ENCODE measurements at regions not wholly inside any gene's neighbourhood (a gene's known extent, or its start where the extent isn't known, plus 50 kb on each side); places are given as distances from the start of the nearest gene placed in this dataset.
"Not testable (repeated sequence)": the region's sequence is repeated elsewhere in the genome, so short reads cannot be mapped to it uniquely, and the experiment has no call there.

DNA sequence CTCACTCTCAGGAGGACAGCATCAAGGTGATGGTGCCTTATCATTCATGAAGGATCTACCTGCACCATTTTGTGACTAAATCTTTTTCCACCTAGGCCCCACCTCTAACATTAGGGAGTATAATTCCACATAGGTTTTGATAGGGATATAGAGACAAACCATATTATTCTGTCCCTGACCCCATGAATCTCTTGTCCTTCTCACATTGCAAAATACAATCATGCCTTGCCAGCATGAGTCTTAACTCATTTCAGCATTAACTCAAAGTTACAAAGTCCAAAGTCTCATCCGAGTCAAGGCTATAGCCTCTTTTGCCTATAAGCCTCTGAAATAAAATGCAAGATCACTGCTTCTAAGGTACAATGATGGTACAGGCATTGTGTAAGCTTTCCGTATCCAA is 111.5 kb upstream of the CTSV start:
- TF ChIP-seq EZH2phosphoT487 (IDR thresholded peaks at IDR 0.05; ENCODE audit: insufficient read depth, low read depth); EZH2 (IDR thresholded peaks at IDR 0.05; ENCODE audit: insufficient read depth, poor library complexity, severe bottlenecking): not testable (repeated sequence)
